GM10266 (cell line): ENCODE measurements at regions not wholly inside any gene's neighbourhood (a gene's known extent, or its start where the extent isn't known, plus 50 kb on each side); places are given as distances from the start of the nearest gene placed in this dataset.

Experiments
- DNase-seq: peaks from one replicate; pipeline ENCODE4 v3.0.0; 2012; ENCODE audit errors: extremely low spot score
- CTCF ChIP-seq: IDR thresholded peaks from 2 replicates; pipeline ENCODE4 v1.5.1; 2012; ENCODE audit warnings: mild to moderate bottlenecking, low read depth; ENCODE audit not compliant: control insufficient read depth, insufficient read depth; ENCODE audit errors: missing control alignments

- DNase-seq = no peak
- no peak for TF ChIP-seq CTCF
Measured at GRCh38 chr5:153159616-153160015, 330.9 kb upstream of the GRIA1 start.

- DNase-seq = no peak
Measured at GRCh38 chr5:153168241-153168640, 322.2 kb upstream of the GRIA1 start.

GRCh38 chr5:153187503-153187902 lies 303.0 kb upstream of the GRIA1 start:
- no peak for DNase-seq
- TF ChIP-seq CTCF = no peak

More at GRCh38 chr5:153168241-153168640, 322.2 kb upstream of the GRIA1 start:
- TF ChIP-seq CTCF = no peak

GRCh38 chr5:153206361-153206760 lies 284.1 kb upstream of the GRIA1 start:
- DNase-seq = no peak
- TF ChIP-seq CTCF = no peak

- no peak for DNase-seq
- TF ChIP-seq CTCF = no peak
Measured at GRCh38 chr5:153209016-153209415, 281.5 kb upstream of the GRIA1 start.

GRCh38 chr5:153209687-153210086 lies 280.8 kb upstream of the GRIA1 start:
- TF ChIP-seq CTCF = no peak
- no peak for DNase-seq

GRCh38 chr5:153211076-153211475 lies 279.4 kb upstream of the GRIA1 start:
- no peak for TF ChIP-seq CTCF
- no peak for DNase-seq
